ENCODE measurements at regions not wholly inside any gene's neighbourhood (a gene's known extent, or its start where the extent isn't known, plus 50 kb on each side); places are given as distances from the start of the nearest gene placed in this dataset.
"Not testable (repeated sequence)": the region's sequence is repeated elsewhere in the genome, so short reads cannot be mapped to it uniquely, and the experiment has no call there.

DNA sequence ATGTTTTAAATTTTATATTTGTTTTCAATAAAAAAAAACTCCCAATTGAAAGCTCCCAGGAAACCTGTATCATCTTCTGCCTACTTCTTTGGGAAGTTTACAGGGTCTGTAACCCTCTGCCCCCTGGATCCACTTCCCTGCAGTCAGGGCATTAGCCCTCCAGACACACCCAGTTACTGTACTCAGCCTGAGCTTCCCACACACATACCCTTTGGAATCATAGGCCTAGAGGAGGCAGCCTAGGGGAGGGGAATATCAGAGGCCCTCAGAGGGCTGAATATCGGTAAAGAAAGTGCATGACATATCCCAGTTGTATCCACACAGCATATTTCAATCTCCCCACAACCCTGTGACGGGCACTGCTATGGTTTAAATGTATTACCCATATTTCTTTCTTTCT is 56.2 kb upstream of the TFPI start:
- DNase-seq (ENCODE audit: low spot score): not testable (repeated sequence)

DNA sequence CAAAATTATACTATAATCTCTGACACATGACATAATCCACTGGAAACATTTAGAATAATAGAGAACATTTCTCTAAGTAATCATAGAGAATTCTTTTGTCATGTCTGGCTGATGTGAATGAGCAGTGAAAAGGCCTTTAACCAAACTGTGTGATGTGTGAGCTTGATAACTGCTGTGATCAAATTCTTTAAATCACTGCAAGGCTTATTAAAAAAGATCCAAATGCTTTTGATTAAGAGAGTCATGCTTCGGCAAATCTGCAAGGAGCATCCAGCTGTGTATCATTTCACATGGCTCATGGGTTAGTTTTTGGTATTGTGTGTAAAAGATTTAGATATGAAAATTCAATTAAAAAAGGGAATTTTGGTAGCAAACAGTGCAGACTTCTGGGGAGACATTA is 58.6 kb upstream of the TFPI start:
- DNase-seq (ENCODE audit: low spot score): no peak

DNA sequence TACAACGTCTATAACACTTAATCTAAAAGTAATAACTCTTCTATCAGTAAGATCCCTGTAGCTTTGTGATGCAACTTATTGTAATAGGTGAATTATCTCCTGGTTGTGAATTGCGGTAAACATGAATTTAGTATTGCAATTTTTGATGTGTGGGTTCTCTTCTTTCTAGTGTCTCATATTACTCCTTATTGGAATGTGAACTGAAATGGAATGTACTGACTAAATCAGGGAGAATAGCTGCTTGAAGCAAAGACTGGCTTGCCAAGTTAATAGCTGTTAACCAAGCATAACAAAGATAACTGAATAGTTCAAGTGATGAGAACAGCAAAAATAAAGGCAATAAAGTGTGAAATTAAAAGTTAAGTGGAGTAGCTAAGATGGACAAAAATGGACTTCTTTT is 60.5 kb upstream of the TFPI start:
- DNase-seq (ENCODE audit: low spot score): no peak

DNA sequence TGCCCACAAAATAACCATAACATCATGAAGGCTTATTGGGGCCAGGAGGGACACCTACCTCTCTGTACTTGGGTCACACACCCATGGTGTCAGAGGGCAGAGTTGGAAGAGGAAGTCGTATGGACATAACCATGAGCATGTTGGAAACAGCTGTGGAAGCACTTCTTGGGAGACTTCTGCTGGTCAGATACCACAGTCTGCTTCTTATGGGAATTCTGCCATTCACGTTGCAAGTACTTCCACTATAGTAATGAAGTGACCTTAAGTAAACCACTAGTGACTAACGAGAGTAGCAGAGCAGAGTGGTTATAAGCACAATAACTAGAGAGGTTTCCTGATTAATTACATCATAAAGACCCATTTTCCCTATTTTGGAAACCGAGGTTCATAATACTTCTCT is 61.1 kb upstream of the TFPI start:
- DNase-seq (ENCODE audit: low spot score): no peak

DNA sequence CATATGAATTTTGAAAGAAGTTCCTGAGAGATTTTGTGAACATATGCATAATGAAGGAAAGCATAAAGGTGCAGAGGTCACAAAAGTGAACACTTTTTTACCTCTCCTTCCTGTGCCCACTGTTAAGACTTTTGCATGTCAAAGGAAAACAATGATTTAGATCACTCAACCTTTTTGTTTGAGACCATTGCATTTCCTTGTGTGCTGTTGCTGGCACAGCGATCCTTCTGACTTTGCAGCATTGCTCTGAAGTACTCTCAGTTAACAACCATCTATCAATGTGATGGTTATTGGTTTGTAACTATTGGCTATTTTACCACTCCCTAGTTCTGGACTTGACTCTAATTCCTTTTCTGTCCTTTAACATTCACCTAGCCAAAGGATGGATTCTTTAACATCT is 61.7 kb upstream of the TFPI start:
- no peak for DNase-seq (ENCODE audit: low spot score)

DNA sequence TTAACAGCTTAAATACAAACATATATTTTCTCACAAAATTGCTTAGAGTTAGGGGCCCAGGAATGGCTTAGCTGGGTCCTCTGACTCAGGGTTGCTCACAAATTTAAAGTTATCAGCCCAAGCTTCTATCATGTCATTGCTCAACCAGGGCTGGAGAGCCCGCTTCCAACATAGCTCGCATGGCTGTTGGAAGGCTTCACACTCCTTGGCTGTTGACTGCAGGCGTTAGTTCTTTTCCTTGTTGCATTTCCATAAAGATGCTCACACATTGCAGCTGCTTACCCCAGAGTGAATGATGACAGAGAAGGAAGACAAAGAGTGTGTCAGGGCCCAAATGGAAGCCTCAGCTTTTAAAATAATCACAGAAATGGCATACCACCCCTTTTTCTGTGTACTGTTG is 62.9 kb upstream of the TFPI start:
- no peak for DNase-seq (ENCODE audit: low spot score)

DNA sequence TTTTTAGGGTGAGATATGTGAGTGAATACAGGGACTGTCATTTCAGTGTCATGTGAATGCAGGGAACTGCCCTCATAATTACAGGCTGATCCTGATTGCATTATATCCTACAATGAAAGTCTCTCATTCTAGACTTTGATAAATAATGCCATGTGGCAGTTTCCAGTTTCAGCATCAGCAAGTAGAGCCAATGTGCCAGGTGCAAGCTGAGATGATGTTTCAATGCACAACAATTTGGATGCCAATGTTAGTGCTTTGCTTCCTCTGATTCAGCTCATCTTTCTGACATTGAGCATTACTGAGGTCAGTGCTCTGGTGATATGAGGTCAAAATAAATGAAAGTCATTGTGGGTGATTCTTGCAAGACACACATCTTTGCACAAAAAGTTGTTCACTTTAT is 63.7 kb upstream of the TFPI start:
- DNase-seq (ENCODE audit: low spot score): no peak

DNA sequence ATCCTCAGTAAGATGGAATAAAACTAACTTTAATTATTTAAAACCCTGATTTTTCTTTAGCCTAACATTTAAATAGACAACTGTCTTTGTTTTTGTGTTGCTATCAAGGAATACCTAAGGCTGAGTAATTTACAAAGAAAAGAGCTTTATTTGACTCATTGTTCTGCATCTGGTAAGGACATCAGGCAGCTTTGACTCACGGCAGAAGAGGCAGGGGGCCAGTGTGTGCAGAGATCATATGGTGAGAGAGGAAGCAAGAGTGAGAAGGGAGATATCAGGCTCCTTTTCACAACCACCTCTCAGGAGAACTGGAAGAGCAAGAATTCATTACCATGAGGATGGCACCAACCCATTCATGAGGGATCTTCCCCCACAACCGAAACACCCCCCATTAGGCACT is 64.6 kb upstream of the TFPI start:
- no peak for DNase-seq (ENCODE audit: low spot score)

DNA sequence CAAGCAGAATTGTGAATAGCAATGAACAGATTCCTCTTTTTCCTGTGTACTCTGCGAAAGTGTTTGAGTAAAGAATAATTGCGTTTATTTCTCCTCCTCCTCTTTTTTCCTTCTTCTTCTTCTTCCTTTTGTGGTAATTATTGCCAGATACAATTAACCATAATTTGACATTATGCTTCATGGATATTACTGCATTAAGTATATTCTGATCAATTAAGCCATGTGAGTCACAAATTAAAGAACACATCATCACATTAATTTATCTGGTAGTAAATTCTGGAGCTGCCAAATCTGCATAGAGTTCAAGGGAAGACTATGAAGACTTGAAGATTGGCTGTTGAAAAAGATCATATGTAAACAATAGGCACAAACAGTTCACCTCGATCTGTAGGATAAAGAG is 72.9 kb upstream of the TFPI start:
- DNase-seq (ENCODE audit: low spot score): no peak

DNA sequence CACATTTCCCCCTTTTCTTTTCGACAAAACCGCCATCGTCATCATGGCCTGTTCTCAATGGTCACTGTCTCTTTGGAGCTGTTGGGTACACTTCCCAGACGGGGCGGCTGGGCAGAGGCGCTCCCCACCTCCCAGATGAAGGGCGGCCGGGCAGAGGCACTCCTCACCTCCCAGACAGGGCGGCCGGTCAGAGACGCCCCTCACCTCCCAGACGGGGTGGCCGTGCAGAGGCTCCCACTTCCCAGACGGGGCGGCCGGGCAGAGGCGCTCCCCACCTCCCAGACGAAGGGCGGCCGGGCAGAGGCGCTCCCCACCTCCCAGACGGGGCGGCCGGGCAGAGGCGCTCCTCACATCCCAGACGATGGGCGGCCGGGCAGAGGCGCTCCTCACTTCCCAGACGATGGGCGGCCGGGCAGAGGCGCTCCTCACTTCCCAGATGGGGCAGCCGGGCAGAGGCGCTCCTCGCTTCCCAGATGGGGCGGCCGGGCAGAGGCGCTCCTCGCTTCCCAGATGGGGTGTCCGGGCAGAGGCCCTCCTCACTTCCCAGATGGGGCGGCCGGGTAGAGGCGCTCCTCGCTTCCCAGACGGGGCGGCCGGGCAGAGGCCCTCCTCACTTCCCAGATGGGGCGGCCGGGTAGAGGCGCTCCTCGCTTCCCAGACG is 82.6 kb upstream of the TFPI start:
- not testable (repeated sequence) for DNase-seq (ENCODE audit: low spot score)

DNA sequence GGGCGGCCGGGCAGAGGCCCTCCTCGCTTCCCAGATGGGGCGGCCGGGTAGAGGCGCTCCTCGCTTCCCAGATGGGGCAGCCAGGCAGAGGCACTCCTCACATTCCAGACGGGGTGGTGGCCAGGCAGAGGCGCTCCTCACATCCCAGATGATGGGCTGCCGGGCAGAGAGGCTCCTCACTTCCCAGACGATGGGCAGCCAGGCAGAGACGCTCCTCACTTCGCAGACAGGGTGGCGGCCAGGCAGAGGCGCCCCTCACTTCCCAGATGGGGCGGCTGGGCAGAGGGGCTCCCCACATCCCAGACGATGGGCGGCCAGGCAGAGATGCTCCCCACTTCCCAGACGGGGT is 83.1 kb upstream of the TFPI start:
- not testable (repeated sequence) for DNase-seq (ENCODE audit: low spot score)

DNA sequence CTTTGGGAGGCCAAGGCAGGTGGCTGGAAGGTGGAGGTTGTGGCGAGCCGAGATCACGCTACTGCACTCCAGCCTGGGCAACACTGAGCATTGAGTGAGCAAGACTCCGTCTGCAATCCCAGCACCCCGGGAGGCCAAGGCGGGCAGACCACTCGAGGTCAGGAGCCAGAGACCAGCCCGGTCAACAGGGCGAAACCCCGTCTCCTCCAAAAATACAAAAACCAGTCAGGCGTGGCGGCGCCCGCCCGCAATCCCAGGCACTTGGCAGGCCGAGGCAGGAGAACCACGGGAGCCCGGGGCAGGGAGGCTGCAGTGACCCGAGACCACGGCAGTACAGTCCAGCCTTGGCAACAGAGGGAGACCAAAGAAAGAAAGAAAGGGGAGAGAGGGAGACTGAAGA is 83.5 kb upstream of the TFPI start:
- DNase-seq (ENCODE audit: low spot score): not testable (repeated sequence)

DNA sequence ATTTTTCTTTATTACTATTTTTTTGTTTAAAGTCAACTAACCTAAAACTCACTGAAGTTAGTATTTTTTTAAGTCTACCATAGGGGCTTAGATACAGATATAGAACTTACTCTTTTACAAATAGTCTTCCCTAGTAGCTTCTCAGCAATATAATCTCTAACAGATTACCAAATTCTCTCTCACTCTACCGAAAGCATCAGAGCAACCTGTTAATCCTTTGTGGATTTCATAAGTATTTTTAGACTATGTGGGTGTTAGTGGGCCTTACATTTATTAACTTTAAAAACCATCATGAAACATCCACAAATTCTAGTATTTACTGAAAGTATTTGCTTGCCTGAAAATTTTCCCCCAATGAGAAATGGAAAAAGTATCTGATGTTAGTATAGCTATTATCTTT is 84.6 kb upstream of the TFPI start:
- no peak for DNase-seq (ENCODE audit: low spot score)

DNA sequence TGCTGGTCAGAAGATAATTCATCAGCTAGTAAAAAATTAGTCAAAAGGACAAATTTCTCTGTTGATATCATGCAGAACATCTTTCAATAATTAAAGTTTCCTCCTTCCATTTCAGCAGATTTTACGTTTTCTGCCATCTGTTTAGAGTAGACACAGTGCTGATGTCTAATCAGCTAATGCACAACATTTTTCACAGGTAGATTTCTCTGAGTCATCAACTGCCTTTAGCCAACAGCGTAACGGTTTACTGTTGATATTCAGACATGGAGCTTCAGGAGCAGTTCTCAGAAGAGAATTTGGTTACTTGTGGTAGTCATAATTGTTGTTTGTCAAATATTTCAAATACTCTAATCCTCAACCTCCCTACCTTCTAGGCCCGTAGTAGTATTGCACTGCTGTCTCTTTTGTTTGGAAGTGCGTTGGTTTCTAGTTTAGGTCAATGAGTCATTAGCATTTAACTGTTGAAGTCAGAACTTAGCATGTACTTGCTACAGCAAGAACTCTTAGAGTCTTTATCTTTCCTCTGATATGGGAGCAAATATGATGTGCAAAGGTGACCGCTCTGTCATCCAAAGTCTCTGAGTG is 86.8 kb upstream of the TFPI start:
- DNase-seq (ENCODE audit: low spot score): no peak

DNA sequence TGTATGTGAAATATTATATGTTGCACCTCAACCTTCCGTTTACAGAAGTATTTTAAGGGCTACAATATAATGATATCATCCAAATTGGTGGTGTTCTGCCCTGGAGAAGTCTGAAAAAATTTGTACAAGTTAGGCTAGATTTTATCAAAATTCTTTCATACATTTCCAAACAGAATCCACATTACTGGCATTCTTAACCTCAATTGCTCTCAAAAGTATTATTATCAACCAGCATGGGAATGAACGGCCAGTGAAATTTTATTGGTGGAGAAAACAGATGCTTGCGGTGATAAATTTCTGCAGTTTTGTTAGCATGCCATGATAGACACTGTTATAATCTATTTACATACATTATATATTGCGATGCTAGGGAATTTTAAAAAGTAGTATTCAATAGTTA is 88.3 kb upstream of the TFPI start:
- no peak for DNase-seq (ENCODE audit: low spot score)

DNA sequence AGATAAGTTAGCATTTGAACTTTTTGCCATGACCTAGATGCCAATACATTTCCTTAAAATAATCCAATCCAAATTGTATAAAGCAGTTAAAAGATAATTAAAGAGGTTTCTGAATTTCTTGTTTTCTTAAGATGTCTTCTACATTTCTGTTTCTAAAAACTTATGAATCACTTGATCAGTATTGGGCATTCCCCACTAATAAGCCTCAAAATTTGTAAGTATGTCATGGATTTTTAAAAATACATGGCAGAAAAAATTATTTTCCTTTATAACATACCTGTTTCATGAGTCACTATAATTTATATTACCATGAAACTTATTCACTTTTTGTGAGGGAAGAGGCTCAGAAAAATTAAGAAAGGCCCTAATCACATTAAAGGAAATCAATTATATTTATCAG is 90.3 kb upstream of the TFPI start:
- DNase-seq (ENCODE audit: low spot score): no peak

DNA sequence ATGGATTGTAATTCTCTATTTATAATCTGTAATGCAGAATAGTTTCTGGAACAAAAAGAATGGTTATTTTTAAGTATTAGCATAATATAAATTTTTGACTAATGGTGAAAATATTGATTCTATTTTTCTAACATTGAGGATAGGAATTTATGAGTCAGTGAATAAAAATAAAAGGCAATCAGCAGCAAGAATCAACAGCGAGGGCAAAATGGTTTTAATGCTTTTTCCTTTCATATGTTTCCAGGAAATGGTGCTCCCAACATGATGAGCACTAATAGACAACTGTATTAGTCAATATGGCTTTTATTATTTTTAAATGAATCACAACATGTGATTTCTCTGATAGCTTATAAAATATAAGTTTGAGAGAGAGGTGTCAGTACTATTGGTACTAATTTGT is 90.7 kb upstream of the TFPI start:
- DNase-seq (ENCODE audit: low spot score): no peak

DNA sequence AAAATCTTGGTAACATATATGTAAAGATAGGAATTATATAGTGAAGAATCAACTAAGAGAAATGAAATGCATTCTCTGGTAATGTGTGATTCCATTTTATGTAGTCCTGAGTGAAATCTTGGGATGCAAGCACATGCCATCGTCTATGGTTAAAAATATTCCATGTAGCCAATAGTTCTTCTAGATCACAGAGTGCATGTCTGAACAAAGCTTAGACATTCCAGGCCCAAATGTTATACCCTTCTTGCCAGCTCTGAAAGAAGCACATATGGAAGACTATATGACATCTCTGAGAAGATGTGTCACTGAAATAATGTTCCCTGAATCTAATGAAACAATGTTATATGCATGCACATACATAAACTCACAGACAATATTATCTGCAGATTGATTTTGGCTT is 92.3 kb upstream of the TFPI start:
- no peak for DNase-seq (ENCODE audit: low spot score)

DNA sequence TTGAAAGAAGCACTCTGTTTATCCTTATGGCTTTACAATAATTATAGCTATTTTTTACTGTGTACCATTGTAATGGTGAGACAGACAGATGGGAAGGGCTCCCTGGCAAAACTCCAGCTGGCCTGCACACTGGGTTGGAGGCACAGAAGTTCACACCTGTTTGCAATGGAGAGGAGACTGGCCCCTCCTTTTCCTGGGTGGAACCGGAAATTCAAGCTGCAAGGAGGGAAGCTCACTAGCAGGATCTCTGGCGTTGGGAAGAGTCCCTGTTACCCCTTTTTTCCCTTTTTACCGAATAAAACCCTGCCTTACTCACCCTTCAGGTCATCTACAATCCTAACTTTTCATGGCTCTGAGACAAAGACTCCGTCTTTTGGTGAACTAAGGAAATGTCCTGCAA is 100.3 kb upstream of the TFPI start:
- DNase-seq (ENCODE audit: low spot score): no peak

DNA sequence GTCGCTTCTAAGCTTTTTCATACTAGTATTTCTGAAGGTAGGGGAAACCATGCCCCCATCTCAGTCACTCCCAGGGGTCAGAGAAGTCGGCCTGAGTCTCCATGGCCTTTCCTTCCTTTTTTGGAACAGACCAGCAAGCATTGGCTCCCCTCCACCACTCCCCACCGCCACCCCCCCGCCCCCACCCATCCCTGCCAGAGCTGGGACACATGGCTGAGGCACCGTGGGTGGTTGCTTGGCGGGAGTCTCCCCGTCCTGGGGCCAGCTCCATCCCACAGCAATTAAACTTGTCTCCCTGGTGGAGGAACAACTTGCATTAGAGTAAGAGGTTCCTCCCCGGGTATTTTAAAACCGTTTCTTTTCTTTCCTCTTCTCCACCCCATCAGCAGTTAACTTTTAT is 100.8 kb upstream of the TFPI start:
- no peak for DNase-seq (ENCODE audit: low spot score)

DNA sequence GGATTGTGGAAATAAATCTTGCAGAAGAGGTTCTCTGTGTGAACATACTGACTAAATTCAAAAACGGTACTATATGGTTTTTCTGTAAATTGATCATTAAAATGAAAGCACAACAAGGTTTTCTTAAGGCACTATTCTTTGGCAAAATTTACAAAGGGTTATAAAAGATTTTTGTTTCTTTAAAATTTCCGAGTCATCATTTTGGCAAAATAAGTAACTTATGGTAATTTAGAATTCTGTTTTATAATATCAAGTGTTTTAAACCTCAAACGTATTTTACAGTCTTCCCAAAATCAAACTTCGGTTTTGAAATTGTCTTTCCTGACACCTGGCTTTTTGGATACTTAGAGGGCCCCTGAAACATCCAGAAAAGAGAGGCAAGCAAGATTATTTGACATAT is 101.9 kb upstream of the TFPI start:
- DNase-seq (ENCODE audit: low spot score): no peak

DNA sequence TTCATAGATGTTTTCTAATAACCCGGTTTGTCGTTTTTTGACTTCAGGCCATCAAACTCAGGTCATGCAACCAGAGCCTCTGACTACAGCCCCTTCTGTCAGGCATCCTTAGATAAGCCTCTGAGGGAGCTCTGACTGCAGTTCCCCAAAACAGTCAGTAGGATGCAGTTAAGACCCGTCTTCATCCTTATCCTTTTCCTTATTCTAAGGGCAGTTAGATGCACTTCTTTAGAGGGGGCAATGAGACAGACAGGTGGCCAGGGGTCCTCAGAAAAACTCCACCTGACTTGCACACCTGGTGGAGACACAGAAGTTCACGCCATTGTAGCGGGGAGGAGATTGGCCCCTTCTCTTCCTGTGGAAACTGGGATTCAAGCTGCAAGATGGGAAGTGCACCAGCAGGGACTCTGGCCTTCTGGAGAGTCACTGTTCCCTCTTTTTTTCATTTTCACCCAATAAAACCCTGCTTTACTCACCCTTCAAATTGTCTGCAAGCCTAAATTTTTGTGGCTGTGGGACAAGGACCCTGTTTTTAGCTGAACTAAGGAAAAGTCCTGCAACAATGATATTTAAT is 104.8 kb upstream of the TFPI start:
- peak; percentile 34 for DNase-seq (ENCODE audit: low spot score)

DNA sequence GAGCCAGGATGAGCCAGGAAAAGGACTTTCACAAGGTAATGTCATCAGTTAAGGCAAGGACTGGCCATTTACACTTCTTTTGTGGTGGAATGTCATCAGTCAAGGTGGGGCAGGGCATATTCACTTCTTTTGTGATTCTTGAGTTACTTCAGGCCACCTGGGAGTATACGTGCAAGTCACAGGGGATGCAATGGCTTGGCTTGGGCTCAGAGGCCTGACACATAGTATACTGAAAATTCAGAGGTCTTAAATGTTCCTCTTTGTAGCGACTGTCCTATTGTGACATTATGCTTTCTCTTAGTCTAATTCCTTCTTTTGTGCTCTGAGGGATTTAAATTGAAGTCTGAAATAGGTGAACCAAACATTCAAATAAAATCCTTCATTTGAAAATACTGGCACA is 121.8 kb upstream of the TFPI start:
- not testable (repeated sequence) for DNase-seq (ENCODE audit: low spot score)

DNA sequence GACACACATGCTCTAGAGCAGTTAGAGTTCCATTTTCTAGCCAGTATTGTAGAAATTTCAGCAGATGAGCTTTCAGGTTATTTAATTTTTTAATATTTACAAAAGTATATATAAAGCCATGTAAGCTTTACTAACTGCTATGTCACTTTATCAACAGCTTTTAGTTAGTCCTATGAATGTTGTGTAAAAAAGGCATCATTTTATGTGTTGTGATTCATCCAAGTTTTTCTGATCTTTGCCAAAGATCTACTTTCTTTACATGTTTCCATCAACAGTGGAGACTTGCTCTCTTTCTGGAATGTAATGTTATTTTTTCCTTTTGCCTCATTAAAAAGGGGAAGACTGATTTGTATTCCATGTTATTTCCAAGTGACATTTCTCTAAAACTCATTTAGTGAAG is 125.2 kb upstream of the TFPI start:
- DNase-seq (ENCODE audit: low spot score): no peak

All from HuH-7 (cell line).